SK-N-SH treated with all-trans-retinoic acid at 6 μM for 48 hours (cell line): ENCODE measurements at regions not wholly inside any gene's neighbourhood (a gene's known extent, or its start where the extent isn't known, plus 50 kb on each side); places are given as distances from the start of the nearest gene placed in this dataset.

ENCODE experiments used
- ATAC-seq: fragments of 200-7000 bp; cut with Tn5 transposase; 3 replicates; pipeline ENCODE4 v1.9.1; 2020; ENCODE audit warnings: mild to moderate bottlenecking, moderate library complexity
- ARNTL ChIP-seq: fragments of 450-650 bp; formaldehyde crosslinking; IDR thresholded peaks from 2 replicates; pipeline ENCODE4 v1.5.0; 2020; ENCODE audit warnings: low read depth, mild to moderate bottlenecking, moderate library complexity, borderline replicate concordance
- BACH2 ChIP-seq: fragments of 250-450 bp; sonication (Bioruptor Pico); IDR thresholded peaks from 2 replicates; pipeline ENCODE4 v1.9.0; 2021; ENCODE audit warnings: mild to moderate bottlenecking, borderline replicate concordance
- CSDC2 ChIP-seq: fragments of 250-450 bp; sonication (Bioruptor Pico); IDR thresholded peaks from 2 replicates; pipeline ENCODE4 v1.5.0; 2020; ENCODE audit warnings: mild to moderate bottlenecking, moderate library complexity
- CSRNP3 ChIP-seq: fragments of 250-450 bp; sonication (Bioruptor Pico); IDR thresholded peaks from 2 replicates; pipeline ENCODE4 v1.5.1; 2021; ENCODE audit warnings: mild to moderate bottlenecking, moderate library complexity
- ESRRG ChIP-seq: fragments of 250-450 bp; sonication (Bioruptor Pico); IDR thresholded peaks from 2 replicates; pipeline ENCODE4 v1.6.1; 2021; ENCODE audit warnings: mild to moderate bottlenecking
- GLIS3 ChIP-seq: fragments of 250-450 bp; sonication (Bioruptor Pico); IDR thresholded peaks from 2 replicates; pipeline ENCODE4 v1.5.0; 2020; ENCODE audit warnings: mild to moderate bottlenecking, moderate library complexity
- OSR1 ChIP-seq: fragments of 250-450 bp; sonication (Bioruptor Pico); IDR thresholded peaks from 2 replicates; pipeline ENCODE4 v1.8.0; 2022; ENCODE audit warnings: moderate library complexity, mild to moderate bottlenecking, inconsistent platforms
- PATZ1 ChIP-seq: fragments of 250-450 bp; sonication (Bioruptor Pico); IDR thresholded peaks from 2 replicates; pipeline ENCODE4 v1.8.0; 2020; ENCODE audit warnings: mild to moderate bottlenecking, moderate library complexity, borderline replicate concordance
- POU6F1 ChIP-seq: fragments of 250-450 bp; sonication (Bioruptor Pico); IDR thresholded peaks from 2 replicates; pipeline ENCODE4 v1.8.0; 2021; ENCODE audit warnings: low read depth, mild to moderate bottlenecking, moderate library complexity, borderline replicate concordance
- RARB ChIP-seq: fragments of 250-450 bp; sonication (Bioruptor Pico); IDR thresholded peaks from 2 replicates; pipeline ENCODE4 v1.8.0; 2021; ENCODE audit warnings: mild to moderate bottlenecking, moderate library complexity
- SNAI2 ChIP-seq: fragments of 250-450 bp; sonication (Bioruptor Pico); IDR thresholded peaks from 2 replicates; pipeline ENCODE4 v1.5.0; 2020; ENCODE audit warnings: mild to moderate bottlenecking, moderate library complexity
- TCF4 ChIP-seq: fragments of 250-450 bp; sonication (Bioruptor Pico); IDR thresholded peaks from 2 replicates; pipeline ENCODE4 v1.8.0; 2021; ENCODE audit warnings: mild to moderate bottlenecking, moderate library complexity, borderline replicate concordance
- TSHZ2 ChIP-seq: fragments of 250-450 bp; sonication (Bioruptor Pico); IDR thresholded peaks from 2 replicates; pipeline ENCODE4 v1.5.0; 2020; ENCODE audit warnings: mild to moderate bottlenecking, moderate library complexity
- ZFP3 ChIP-seq: fragments of 250-450 bp; sonication (Bioruptor Pico); IDR thresholded peaks from 2 replicates; pipeline ENCODE4 v1.5.0; 2020; ENCODE audit warnings: mild to moderate bottlenecking, moderate library complexity
- ZFP30 ChIP-seq: fragments of 450-650 bp; formaldehyde crosslinking; IDR thresholded peaks from 2 replicates; pipeline ENCODE4 v1.5.0; 2022; ENCODE audit warnings: mild to moderate bottlenecking, moderate library complexity
- ZNF565 ChIP-seq: fragments of 450-650 bp; formaldehyde crosslinking; conservative IDR thresholded peaks from 2 replicates; pipeline ENCODE4 v1.5.0; 2020; ENCODE audit warnings: low read depth, mild to moderate bottlenecking, moderate library complexity
- ZNF8 ChIP-seq: fragments of 450-650 bp; formaldehyde crosslinking; IDR thresholded peaks from 2 replicates; pipeline ENCODE4 v1.5.0; 2020; ENCODE audit warnings: mild to moderate bottlenecking, moderate library complexity

- TF ChIP-seq ESRRG (CRISPR knock-in tag) (no peak), GLIS3 (no peak), ARNTL (no peak), CSDC2 (CRISPR knock-in tag) (no peak), PATZ1 (CRISPR knock-in tag) (no peak), ZFP30 (CRISPR knock-in tag) (no peak), POU6F1 (CRISPR knock-in tag) (no peak), TSHZ2 (CRISPR knock-in tag) (no peak), ZNF8 (no peak)
- TF ChIP-seq, all 23 proteins: peak for 0
- ATAC-seq: no peak
Observed at GRCh38 chr1:182235952-182236650, 155.5 kb downstream of the GLUL start.

- no peak for TF ChIP-seq GLIS3
- TF ChIP-seq, all 23 proteins: peak for 0
- no peak for ATAC-seq
Observed at GRCh38 chr1:182235604-182235951, 156.0 kb downstream of the GLUL start.

GRCh38 chr1:182229921-182230491 lies 161.6 kb downstream of the GLUL start:
- TF ChIP-seq ESRRG (CRISPR knock-in tag): no peak
- TF ChIP-seq TCF4 (CRISPR knock-in tag): peak; percentile 43; the same call in 1 of the 2 replicates
- TF ChIP-seq, all 23 proteins: peak for 1
- no peak for ATAC-seq

- TF ChIP-seq TSHZ2 (CRISPR knock-in tag): no peak
- no peak for TF ChIP-seq RARB (CRISPR knock-in tag)
- no peak for ATAC-seq
Observed at GRCh38 chr1:182229451-182229850, 162.1 kb downstream of the GLUL start.

- ATAC-seq: no peak
- TF ChIP-seq ZNF565 (CRISPR knock-in tag) (no peak), OSR1 (CRISPR knock-in tag) (no peak), PATZ1 (CRISPR knock-in tag) (no peak), CSRNP3 (no peak), ESRRG (CRISPR knock-in tag) (no peak), TCF4 (CRISPR knock-in tag) (no peak), ZNF8 (no peak), SNAI2 (CRISPR knock-in tag) (no peak), BACH2 (CRISPR knock-in tag) (no peak), ZFP3 (CRISPR knock-in tag) (no peak), ZFP30 (CRISPR knock-in tag) (no peak)
- TF ChIP-seq, all 23 proteins: peak for 0
Observed at GRCh38 chr1:182227864-182228547, 163.6 kb downstream of the GLUL start.
